ENCODE measurements at regions not wholly inside any gene's neighbourhood (a gene's known extent, or its start where the extent isn't known, plus 50 kb on each side); places are given as distances from the start of the nearest gene placed in this dataset.

- no peak for DNase-seq (ENCODE audit: low read depth in 1 of 2, low spot score in 1 of 2)
- H3K27me3 ChIP-seq: no peaks in the 10 kb centered on the region
- H3K4me1 ChIP-seq (ENCODE audit: low read depth): peaks cover 14% of the 10 kb centered on the region
- no peak overlapping the region for H3K27ac ChIP-seq
- no peak for TF ChIP-seq CTCF (IDR thresholded peaks at IDR 0.05; ENCODE audit: low read depth, low read length)
- no peaks in the 10 kb centered on the region for H3K36me3 ChIP-seq
- no peaks in the 10 kb centered on the region for H3K9me3 ChIP-seq (ENCODE audit: low read depth)
- H3K4me3 ChIP-seq: no peak overlapping the region
These were observed 137.2 kb downstream of the DLL1 start for GRCh38 chr6:170153436-170154319.

DNA sequence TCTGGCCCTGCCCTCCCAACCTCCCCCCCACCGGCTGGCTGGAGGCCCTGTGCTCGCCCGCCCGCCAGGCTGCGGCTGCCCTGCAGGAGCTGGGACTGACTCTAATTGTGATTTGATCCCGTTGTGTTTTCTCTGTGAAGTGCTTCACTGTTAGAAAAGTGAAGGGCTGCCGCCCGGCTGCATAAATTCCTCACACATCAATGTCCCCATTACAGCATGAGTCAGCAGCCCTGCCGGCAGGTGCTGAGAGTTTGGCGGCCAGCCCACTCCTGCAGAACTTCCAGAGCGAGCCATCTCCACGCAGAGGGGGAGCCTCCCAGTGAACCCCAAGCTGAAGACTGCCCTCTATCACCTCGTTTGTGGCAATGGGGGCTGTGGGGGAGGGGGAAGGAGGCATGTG lies 137.9 kb downstream of the DLL1 start:
- Histone ChIP-seq H3K4me1 (ENCODE audit: low read depth) (peaks cover 14% of the 10 kb centered on the region), H3K4me3 (no peak overlapping the region), H3K27me3 (no peaks in the 10 kb centered on the region), H3K36me3 (no peaks in the 10 kb centered on the region), H3K27ac (peak overlapping the region; percentile 49), H3K9me3 (ENCODE audit: low read depth) (no peaks in the 10 kb centered on the region)
- DNase-seq (ENCODE audit: low read depth in 1 of 2, low spot score in 1 of 2): peak; percentile 49 to 87
- TF ChIP-seq CTCF (IDR thresholded peaks at IDR 0.05; ENCODE audit: low read depth, low read length): no peak

- peaks cover 14% of the 10 kb centered on the region for H3K4me1 ChIP-seq (ENCODE audit: low read depth)
- peak overlapping the region; percentile 49 for H3K27ac ChIP-seq
- DNase-seq (ENCODE audit: low read depth in 1 of 2, low spot score in 1 of 2): no peak
- H3K9me3 ChIP-seq (ENCODE audit: low read depth): no peaks in the 10 kb centered on the region
- no peaks in the 10 kb centered on the region for H3K27me3 ChIP-seq
- no peak overlapping the region for H3K4me3 ChIP-seq
- no peaks in the 10 kb centered on the region for H3K36me3 ChIP-seq
- TF ChIP-seq CTCF (IDR thresholded peaks at IDR 0.05; ENCODE audit: low read depth, low read length): no peak
These were observed 138.6 kb downstream of the DLL1 start for GRCh38 chr6:170152124-170152926.

DNA sequence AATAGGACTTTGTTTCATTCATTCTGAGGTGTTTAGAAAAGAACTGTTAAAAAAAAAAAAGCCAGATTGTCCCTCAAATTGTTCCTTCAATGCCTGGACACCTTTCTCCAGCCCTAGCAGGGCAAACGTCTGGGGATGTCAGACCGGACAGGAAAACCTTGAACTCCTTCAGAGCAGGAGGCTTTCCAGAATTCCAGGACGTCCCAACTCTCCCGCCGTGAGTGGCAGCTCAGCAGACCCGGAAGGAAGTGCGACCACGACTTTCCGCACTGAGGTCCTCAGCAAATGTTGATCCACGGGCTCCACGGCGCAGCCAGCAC lies 139.1 kb downstream of the DLL1 start:
- Histone ChIP-seq H3K9me3 (ENCODE audit: low read depth) (no peaks in the 10 kb centered on the region), H3K27ac (no peak overlapping the region), H3K36me3 (no peaks in the 10 kb centered on the region), H3K4me1 (ENCODE audit: low read depth) (peaks cover 14% of the 10 kb centered on the region), H3K4me3 (no peak overlapping the region), H3K27me3 (no peaks in the 10 kb centered on the region)
- DNase-seq (ENCODE audit: low read depth in 1 of 2, low spot score in 1 of 2): no peak
- TF ChIP-seq CTCF (IDR thresholded peaks at IDR 0.05; ENCODE audit: low read depth, low read length): no peak

DNA sequence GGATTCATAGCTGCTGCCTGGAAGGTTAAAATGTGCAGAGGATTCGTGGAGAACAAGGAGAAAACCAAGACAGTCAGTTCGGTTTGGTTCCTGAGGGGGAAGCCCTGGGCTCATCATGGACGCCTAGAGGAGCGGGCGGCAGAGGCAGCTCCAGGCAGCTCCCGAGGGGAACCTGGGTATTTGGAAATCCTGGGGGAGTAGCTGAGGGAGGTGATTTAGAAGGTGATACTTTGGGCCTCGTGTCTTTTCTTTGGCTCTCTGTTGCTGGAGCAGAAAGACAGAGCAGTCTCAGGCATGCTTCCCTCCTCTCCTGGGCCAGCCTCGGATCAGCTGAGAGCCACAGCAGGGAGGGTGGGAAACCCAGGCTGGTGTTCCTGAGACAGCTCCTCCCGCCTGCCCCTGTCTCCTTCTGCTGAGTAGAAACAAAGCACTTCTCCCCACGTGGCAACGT lies 139.5 kb downstream of the DLL1 start:
- Histone ChIP-seq H3K36me3 (no peaks in the 10 kb centered on the region), H3K9me3 (ENCODE audit: low read depth) (no peaks in the 10 kb centered on the region), H3K4me3 (no peak overlapping the region), H3K27me3 (no peaks in the 10 kb centered on the region), H3K4me1 (ENCODE audit: low read depth) (peaks cover 14% of the 10 kb centered on the region), H3K27ac (no peak overlapping the region)
- no peak for DNase-seq (ENCODE audit: low read depth in 1 of 2, low spot score in 1 of 2)
- TF ChIP-seq CTCF (IDR thresholded peaks at IDR 0.05; ENCODE audit: low read depth, low read length): no peak
